GM18502 (cell line): ENCODE measurements at regions not wholly inside any gene's neighbourhood (a gene's known extent, or its start where the extent isn't known, plus 50 kb on each side); places are given as distances from the start of the nearest gene placed in this dataset.
"Not testable (repeated sequence)": the region's sequence is repeated elsewhere in the genome, so short reads cannot be mapped to it uniquely, and the experiment has no call there.

Experiments
- ATAC-seq: cut with Tn5 transposase; IDR thresholded peaks from one replicate; pipeline ENCODE4 v1.9.1; 2021; ENCODE audit warnings: mild to moderate bottlenecking; ENCODE audit not compliant: unreplicated experiment, poor library complexity

DNA sequence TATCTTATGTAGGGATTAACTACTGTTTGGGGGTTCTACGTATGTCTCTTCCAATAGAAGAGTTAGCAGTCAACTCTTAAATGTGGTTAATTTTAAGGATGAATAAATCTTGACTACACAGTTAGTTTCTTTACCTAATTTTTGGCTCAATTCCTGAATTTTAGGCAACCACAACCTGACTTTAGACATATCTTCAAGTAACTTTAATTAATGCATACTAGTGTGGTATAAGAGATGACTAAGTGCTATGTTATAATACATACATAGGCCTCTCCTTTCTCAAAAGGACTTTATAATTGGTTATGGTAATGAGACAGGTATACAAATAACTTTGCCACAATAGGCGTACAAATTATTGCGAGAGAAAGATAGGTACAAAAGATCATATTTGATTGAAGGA, 312.0 kb downstream of the IRS1 start:
- no peak for ATAC-seq

DNA sequence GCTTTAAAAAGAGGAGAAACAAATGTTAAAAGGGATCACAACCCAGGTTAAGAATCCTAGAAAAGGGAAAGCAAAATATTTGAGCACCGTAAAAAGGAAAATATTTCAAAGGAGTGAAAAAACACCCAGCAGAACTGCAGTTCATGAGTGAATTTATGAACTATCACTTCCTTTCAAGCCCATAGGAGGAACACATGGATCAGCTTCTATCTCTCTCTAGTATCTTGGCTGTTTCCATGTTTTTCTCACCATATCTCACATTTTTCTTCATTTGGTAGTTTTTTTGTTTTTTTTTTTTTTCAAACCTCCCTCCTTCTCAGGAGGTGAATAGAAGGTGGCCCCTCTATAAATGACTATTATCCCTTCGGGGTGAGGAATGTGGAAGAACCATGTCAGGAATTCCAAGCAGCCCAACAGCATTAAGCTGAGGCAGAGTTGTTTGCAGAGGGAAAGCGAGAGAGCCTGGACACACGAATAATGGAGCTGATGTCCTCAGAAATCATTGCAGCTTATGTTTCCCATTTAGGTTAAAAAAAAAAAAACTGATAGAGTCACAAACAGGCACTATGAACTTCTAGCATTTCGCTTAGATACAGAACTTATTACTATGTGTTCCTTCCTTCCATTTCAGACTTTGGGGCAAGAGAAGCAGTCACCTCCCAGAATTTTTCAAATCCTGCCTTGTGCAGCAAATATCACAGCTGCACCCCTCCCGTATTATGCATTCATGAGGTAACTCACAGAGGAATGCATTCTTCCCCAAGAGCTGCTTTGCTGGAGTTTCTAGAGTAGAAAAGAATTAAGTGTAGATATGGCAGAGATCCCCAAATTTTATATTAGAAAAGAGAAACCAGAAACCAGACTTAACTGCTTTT, 315.6 kb downstream of the IRS1 start:
- no peak for ATAC-seq

DNA sequence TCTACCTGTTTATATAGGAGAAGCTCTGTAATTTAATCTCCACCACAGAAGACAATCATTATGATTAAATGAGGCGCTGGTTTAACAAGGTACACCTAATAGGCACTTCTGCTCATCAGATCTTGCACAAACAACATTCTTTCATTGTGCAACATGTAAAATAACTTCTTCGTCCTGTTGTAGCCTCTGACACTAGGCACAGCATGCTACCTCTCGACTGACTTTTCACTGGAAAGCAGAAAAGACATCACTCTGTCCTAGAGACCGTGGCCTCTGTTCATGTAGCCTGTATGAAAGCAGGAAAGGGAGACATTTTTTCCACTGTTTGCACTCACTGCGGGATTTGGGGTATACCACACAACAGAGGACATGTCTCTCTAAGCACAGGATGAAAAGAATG, 316.5 kb downstream of the IRS1 start:
- no peak for ATAC-seq

DNA sequence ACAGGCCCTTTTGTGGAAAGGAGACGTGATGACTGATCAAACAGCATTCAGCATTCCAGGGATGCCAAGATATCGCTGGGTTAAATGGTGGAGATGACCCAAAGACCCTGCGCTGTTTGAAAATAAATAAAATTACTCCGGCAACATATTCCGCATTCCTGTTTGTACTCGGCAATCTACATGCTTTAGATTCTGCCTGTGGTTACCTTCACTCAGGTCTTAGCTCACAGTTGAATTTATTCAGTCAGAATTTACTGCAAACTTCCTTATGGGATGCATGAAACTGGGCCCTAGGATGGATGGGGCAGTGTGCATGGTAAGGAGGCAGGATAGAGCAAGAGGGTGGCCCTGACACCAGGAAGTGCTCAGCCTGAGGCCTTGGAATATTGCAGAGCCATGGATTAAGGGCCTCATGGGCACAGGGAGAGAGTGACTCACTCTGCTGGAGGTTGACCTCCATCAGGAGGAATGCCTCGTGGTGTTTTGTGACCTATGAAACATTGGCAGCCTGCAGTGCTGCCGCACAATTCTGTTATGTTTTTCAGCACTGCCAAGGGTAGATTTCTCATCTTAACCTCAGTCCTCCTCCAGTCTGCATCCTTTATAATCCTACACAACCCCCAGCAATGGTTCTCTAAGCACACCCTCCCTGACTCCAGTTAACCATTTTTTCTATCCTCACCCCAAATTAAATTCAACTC, 321.4 kb downstream of the IRS1 start:
- no peak for ATAC-seq

DNA sequence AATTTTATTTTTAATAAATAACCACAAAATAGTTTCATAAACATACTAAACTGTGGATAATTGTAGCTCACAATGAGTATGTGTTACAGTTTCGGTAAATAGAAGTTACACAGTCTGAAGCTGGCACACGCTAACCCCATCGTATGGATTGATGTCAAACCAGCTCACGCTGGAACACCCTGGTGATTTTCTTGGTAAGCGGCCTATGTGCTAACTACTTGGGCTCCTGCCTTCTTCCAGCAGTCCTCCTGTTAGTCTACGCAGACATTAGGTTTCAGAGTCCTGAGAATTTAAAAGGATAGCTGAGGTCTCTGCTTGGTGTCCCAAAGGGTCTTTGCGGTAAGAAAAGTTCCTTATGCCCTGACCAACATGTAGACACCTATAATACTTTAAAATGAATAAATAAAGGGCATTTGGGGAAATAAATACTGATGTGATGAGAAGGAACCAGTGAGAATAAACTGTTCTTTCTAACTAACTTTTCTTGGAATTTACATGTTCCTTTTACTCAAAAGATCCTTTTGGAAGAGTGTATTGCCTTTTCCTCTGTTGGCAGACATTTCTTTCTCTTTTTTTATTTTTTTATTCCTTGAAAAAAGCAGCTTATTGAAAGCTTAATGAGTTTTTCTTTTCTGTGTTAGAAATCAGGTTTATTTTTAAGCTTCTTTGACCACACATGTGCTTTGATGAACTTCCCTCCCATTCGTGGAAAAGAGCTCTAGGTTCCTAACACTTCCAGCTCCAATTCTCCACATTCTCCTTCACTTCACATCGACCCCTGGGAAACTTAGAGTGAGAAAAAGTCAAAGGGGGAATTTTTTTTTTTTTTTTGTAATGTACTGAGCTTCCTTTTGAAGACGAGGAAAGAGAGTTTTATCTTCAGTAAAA, 322.2 kb downstream of the IRS1 start:
- ATAC-seq: no peak

DNA sequence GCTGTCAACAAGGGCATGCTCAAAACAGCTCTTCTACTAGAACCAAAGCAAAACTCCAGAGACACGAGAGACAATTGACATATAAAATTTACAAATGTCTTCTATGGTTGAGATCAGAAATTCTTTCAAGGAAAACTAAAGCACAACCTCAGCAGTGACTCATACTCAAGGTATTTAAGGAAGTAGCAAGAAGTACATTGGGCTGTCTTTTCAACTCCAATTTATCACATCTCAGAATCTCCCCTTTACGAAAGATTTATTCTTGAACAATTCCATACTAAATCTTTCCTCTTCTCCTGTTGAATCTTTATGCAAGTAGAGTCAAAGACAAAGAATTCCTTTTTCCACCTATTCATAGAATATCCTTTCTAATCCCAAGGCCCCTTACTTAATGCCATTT, 324.0 kb downstream of the IRS1 start:
- no peak for ATAC-seq

DNA sequence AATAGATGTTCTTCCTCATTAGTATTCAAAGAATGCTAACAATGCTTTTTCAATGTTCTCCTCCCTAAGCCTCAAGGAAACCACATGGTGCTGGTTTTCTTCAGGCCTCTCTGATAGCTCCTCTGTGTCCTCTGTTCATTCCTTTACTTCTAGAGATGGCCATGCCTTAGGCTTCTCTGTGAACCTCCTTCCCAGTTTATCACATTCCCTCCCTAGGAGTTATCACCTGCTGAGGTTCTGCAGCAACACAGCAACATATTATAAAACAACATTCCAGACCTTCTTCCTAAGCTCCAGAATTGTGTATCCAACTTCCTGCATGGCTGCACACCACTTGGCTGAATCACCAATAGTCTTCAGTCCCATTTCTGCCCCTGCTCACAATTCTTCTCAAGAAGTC, 325.5 kb downstream of the IRS1 start:
- ATAC-seq: no peak

DNA sequence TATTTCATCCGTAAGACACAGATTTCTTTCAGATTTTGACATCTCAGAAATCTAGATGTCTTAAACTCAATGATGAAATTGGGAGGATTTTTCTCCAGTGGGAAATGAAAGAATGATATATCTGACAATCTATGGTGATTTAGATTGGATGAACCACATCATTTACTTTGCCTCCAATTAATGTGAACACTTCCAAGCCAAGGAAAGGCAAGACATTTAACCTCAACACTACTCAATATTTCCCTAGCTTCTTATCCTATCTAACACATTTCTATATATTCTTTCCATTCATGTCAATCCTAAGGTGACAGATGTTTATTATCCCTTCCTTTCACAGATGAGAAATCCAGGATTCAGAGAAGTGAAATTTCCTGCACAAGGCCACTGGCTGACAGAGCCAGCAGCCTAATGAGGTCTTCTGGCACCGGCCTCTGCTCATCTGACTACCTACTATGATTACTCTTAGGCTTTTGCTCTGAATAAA, 327.6 kb downstream of the IRS1 start:
- no peak for ATAC-seq

DNA sequence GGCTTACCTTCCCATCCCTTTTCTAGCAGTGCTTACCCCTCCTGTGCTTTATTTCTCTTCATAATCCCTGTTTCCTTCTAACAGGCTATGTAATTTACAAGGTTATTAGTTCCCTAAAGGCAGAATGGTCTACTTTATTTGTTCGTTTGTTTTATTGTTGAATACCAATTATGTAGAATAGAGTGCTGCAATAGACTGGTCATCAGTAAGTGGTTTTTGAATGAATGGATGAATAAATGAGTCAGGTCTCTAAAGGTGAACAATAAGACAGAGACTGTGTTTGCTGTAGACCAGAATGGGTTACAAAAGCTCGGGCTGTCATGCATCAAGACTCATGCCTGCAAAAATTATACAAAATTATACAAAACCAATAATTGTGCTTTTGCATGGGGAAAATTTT, 332.0 kb downstream of the IRS1 start:
- no peak for ATAC-seq

DNA sequence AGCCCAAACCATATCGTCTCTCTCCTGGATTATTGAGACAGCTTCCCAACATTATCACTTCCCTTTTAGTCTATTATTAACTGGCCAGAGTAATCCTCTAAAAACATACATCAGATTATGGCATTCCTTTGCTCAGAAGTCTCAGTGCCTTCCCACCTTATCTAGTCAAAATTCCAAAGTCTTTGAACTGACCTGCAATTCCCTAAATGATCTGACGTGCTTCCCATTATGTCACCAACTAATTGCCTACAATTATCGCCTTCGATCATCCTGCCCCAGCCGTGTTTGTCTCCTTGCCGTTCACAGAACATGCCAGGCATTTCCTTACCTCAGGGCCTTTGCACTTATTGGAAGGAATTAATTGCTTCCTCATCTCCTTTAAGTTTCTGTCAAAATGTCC, 332.4 kb downstream of the IRS1 start:
- ATAC-seq: no peak

DNA sequence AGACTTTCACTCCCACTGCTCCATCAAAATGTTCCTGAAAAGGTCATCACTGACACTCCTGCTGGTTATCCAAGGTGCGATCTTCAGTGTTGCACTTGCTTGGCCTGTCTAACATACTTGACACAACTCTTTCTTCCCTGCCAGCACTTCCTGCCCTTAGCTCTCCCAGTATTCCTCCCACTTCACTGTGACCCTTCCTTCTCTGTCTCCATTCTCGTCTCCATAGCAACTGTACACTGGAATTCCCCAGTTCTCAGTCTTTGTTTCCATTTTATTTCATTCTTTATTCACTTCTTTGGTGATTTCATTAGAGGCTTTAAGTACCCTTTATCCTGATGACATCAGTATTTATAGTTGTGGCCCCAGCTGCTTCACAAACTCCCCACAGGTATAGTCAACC, 333.0 kb downstream of the IRS1 start:
- ATAC-seq: no peak

DNA sequence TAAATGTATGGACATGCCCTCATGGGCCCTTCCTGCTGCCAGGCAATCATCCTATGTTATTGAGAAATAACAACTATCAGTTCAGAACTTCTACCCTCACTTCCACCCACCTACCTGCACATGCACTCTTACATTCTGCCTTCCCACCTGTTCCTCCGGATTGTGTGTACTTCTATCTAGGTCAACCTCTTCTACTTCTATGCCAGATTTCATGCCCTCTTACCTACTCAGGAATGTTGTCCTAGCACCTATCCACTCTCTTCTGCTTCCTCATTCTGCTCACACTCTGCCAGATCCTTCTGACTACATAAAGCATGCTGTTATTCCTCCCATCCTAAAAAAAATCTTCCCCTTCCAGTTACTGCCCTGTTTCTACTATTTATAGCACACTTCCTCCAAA, 333.5 kb downstream of the IRS1 start:
- ATAC-seq: no peak

DNA sequence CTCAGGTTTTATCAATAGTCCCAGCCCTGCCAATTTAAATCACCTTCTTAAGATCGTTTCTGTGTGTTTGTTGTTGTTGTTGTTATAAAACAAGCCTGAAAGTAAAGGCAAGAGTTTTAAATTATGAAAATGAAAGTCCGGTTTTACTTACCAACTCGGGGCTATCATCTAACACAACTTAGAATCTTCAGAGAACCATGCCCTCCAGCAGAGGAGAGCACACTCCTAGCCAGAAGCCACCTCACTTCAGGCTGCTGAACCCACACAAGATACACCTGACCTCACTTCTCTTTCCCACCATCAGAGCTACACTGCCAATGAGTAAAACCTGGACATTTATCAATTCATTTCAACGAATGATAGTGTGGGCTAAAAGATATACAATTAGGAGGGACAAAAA, 335.2 kb downstream of the IRS1 start:
- no peak for ATAC-seq

DNA sequence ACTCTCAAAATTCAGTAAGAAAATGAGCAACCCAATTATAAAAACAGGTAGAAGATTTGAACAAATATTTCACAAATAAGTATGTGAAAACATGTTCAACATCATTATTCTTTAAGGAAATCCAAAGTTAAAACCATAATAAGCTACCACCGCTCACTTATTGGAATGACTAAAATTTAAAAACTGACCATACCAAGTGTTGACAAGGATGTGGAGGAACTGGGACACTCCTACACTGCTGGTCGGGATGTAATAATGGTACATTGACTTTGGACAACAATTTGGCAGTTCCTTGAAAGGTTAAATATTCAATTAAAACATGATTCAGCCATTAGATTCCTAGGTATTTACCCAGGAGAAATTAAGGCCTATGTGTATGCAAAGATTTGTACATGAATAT, 336.5 kb downstream of the IRS1 start:
- no peak for ATAC-seq

DNA sequence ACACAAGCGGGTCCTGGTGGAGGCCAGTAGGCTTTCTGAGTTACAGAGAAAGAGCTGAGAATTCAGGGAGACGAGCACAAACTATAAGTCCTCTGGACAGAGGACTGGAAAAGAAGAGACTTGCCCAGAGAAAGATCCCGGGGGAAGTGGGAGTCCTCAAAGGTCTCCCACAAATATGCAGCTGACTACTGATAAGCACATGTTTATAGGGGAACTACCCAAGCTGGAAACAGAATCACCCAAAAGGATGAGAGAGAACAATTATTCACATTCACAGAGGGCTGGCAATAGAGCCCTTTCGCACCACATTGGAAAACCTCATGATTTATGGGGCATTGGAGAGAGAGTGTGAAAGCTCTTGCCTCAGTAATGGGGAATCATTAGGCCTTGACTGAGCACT, 337.6 kb downstream of the IRS1 start:
- no peak for ATAC-seq

DNA sequence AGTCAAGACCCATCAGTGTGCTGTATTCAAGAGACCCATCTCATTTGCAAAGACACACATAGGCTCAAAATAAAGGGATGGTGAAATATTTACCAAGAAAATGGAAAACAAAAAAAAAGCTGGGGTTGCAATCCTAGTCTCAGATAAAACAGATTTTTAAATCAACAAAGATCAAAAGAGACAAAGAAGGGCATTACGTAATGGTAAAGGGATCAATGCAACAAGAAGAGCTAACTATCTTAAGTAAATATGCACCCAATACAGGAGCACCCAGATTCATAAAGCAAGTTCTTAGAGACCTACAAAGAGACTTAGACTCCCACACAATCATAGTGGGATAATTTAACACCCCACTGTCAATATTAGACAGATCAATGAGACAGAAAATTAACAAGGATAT, 343.5 kb downstream of the IRS1 start:
- not testable (repeated sequence) for ATAC-seq

DNA sequence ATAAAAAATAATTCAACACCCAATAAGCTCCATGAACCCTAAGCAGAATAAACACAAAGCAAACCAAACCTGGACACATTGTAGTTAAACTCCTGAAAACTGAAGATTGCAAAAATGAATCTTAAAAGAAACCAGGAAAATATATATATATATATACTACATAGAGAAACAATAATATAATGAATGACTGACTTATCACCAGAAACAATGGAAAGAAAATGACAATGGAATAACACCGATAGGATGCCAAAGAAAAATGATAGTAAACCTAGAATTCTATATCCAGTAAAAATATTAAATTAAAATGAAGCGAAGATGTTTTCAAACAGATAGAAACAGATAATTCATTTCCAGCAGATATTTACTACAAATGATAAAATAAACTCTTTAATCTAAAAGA, 346.9 kb downstream of the IRS1 start:
- ATAC-seq: no peak

DNA sequence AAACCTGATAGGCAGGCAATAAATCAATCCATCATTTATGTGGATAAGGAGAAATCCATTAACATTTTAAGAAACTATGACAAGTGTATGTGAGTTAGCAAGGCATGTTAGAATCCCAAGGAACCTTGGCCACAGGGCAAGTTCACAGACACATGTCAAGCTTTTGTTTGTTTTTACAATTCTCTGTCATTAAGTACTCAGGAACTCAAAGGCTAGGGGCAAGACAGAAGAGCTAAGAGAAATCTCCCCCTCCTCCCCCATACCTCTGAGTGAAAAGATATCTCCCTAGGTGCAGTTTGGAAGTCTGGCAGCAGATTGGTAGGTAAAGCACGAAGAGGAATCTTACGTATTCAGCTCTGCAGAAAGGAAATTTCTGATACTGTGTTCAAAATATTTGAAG, 348.1 kb downstream of the IRS1 start:
- ATAC-seq: no peak

DNA sequence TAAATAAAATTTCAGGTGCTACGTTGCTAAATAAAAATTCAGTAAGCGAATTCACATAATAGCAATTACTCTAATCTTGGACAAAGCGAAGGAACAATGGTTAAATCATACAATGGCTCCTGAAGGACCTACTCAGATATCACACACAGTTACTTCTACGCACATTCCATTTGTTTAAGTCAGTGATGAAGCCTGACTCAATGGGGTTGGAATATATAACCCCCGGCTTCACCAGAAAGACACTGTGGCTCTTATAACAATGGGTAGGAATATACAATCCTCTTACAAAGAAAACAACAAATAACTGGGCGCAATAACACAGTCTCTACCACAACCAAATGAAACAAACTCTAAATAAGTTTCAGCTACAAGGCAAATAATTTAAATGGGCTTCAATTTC, 349.5 kb downstream of the IRS1 start:
- ATAC-seq: no peak

DNA sequence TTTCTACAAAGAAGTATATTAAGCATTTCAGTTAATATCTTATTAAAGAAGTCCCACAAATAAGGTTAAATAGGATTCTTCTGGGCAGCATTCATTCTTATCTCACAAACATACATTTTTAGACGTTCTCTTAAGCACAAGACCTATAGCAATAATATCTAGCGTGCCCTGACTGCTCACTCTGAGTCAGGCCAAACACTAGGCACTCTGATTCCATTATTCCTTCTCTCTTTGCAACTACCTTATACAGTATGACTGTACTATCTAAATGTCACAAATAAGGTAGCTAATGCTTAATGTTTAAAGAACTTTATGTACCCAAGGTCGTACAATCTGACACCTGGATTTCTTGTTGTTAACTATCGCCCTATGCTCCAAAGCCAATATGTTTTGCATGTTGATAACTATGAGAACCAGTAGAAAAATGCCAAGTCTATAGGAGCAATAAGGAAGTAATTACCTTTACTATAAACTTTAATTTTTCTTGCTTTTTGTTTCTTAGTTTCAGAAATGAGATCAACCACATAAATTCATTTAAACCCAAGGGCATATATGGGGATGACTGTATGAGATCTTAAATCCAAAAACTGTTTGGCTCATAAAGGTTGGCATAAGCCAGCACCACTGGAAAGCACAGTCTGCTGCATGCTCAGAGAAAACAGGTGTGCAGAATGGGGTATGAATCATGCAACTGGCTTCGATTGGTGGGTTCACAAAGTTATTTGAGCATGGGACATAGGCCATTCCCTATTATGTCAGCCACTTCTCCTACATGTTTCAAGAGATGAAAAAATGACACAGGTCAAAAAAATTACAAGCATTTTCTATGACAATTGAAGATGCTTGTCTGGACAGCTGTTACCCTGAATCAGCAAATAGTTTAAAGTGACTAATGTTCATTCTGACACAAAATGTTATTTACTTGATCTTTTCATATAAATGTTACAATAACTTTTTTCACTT, 352.0 kb downstream of the IRS1 start:
- no peak for ATAC-seq
